22Rv1 (cell line): ENCODE measurements at regions not wholly inside any gene's neighbourhood (a gene's known extent, or its start where the extent isn't known, plus 50 kb on each side); places are given as distances from the start of the nearest gene placed in this dataset.

ENCODE experiments used
- H3K27ac ChIP-seq: fragments of 450-650 bp; 2 replicates; pipeline ENCODE4 v1.5.1; 2017
- CTCF ChIP-seq: fragments of 450-650 bp; IDR thresholded peaks from 2 replicates; pipeline ENCODE4 v1.5.1; 2017; ENCODE audit warnings: mild to moderate bottlenecking
- ZFX ChIP-seq: fragments of 450-650 bp; IDR thresholded peaks from 2 replicates; pipeline ENCODE4 v1.6.1; 2017; ENCODE audit warnings: antibody characterized with exemption, borderline replicate concordance

- TF ChIP-seq ZFX (no peak), CTCF (no peak)
- no peak overlapping the region for H3K27ac ChIP-seq
These were observed 172.2 kb upstream of the ATP2B1 start for GRCh38 chr12:89880690-89881350.

GRCh38 chr12:89879766-89880165 is 171.1 kb upstream of the ATP2B1 start:
- H3K27ac ChIP-seq = no peak overlapping the region
- TF ChIP-seq CTCF (no peak), ZFX (no peak)

- H3K27ac ChIP-seq = no peak overlapping the region
- TF ChIP-seq CTCF (no peak), ZFX (no peak)
These were observed 170.3 kb upstream of the ATP2B1 start for GRCh38 chr12:89878950-89879349.

- H3K27ac ChIP-seq = peak overlapping the region; percentile 10
- TF ChIP-seq CTCF (no peak), ZFX (no peak)
These were observed 169.7 kb upstream of the ATP2B1 start for GRCh38 chr12:89878327-89878726.

- peak overlapping the region; percentile 10 for H3K27ac ChIP-seq
- TF ChIP-seq CTCF = no peak
- TF ChIP-seq ZFX = no peak
These were observed 169.0 kb upstream of the ATP2B1 start for GRCh38 chr12:89877671-89878070.

- TF ChIP-seq ZFX (no peak), CTCF (no peak)
These were observed 168.5 kb upstream of the ATP2B1 start for GRCh38 chr12:89877136-89877535.

GRCh38 chr12:89875809-89876208 is 167.2 kb upstream of the ATP2B1 start:
- no peak for TF ChIP-seq ZFX
- TF ChIP-seq CTCF = no peak
- H3K27ac ChIP-seq = no peak overlapping the region

More at GRCh38 chr12:89877136-89877535, 168.5 kb upstream of the ATP2B1 start:
- no peak overlapping the region for H3K27ac ChIP-seq
